ENCODE measurements at regions not wholly inside any gene's neighbourhood (a gene's known extent, or its start where the extent isn't known, plus 50 kb on each side); places are given as distances from the start of the nearest gene placed in this dataset.

GRCh38 chr17:33370401-33370800, 77.3 kb upstream of the ASIC2 start:
- Histone ChIP-seq H3K9ac (ENCODE audit: insufficient read depth, low read length) (no peak overlapping the region), H3K27ac (ENCODE audit: insufficient read depth, low read length) (no peak overlapping the region), H3K36me3 (ENCODE audit: control insufficient read depth, insufficient read depth, low read length) (no peaks in the 10 kb centered on the region), H3K27me3 (ENCODE audit: control insufficient read depth, insufficient read depth, low read length) (no peaks in the 10 kb centered on the region), H3K4me2 (ENCODE audit: extremely low read depth, insufficient read depth, low read length) (no peak overlapping the region), H3K4me1 (ENCODE audit: control insufficient read depth, extremely low read depth, insufficient read depth, low read length) (no peaks in the 10 kb centered on the region), H3K9me3 (ENCODE audit: control insufficient read depth, insufficient read depth, low read depth, low read length) (no peaks in the 10 kb centered on the region), H4K20me1 (ENCODE audit: control insufficient read depth, extremely low read depth, insufficient read depth, low read length) (no peaks in the 10 kb centered on the region), H2AFZ (ENCODE audit: low read length) (no peak overlapping the region), H3K79me2 (ENCODE audit: control insufficient read depth, insufficient read depth, low read length) (no peaks in the 10 kb centered on the region), H3K4me3 (replicated peaks in 1 of 4; ENCODE audit: control extremely low read depth in 1 of 4, insufficient read depth in 1 of 4, low read depth in 3 of 4, low read length in 4 of 4) (no peak overlapping the region)
- no peak for TF ChIP-seq EZH2 (IDR thresholded peaks at IDR 0.05; ENCODE audit: low read length, missing control alignments)
- no peak for TF ChIP-seq CTCF (conservative IDR thresholded peaks at IDR 0.05 in 1 of 2, IDR thresholded peaks at IDR 0.05 in 1 of 2; ENCODE audit: low read depth in 1 of 2, low read length in 2 of 2)
- no peak for DNase-seq (ENCODE audit: low read depth in 2 of 2)

- Histone ChIP-seq H2AFZ (ENCODE audit: low read length) (no peak overlapping the region), H3K9me3 (ENCODE audit: control insufficient read depth, insufficient read depth, low read depth, low read length) (no peaks in the 10 kb centered on the region), H3K79me2 (ENCODE audit: control insufficient read depth, insufficient read depth, low read length) (no peaks in the 10 kb centered on the region), H3K27ac (ENCODE audit: insufficient read depth, low read length) (no peak overlapping the region), H3K4me3 (replicated peaks in 1 of 4; ENCODE audit: control extremely low read depth in 1 of 4, insufficient read depth in 1 of 4, low read depth in 3 of 4, low read length in 4 of 4) (no peak overlapping the region), H3K27me3 (ENCODE audit: control insufficient read depth, insufficient read depth, low read length) (no peaks in the 10 kb centered on the region), H3K36me3 (ENCODE audit: control insufficient read depth, insufficient read depth, low read length) (no peaks in the 10 kb centered on the region), H4K20me1 (ENCODE audit: control insufficient read depth, extremely low read depth, insufficient read depth, low read length) (no peaks in the 10 kb centered on the region), H3K9ac (ENCODE audit: insufficient read depth, low read length) (no peak overlapping the region), H3K4me1 (ENCODE audit: control insufficient read depth, extremely low read depth, insufficient read depth, low read length) (no peaks in the 10 kb centered on the region), H3K4me2 (ENCODE audit: extremely low read depth, insufficient read depth, low read length) (no peak overlapping the region)
- no peak for DNase-seq (ENCODE audit: low read depth in 2 of 2)
- no peak for TF ChIP-seq CTCF (conservative IDR thresholded peaks at IDR 0.05 in 1 of 2, IDR thresholded peaks at IDR 0.05 in 1 of 2; ENCODE audit: low read depth in 1 of 2, low read length in 2 of 2)
- no peak for TF ChIP-seq EZH2 (IDR thresholded peaks at IDR 0.05; ENCODE audit: low read length, missing control alignments)
Observed at GRCh38 chr17:33371377-33371776, 78.3 kb upstream of the ASIC2 start.

- H3K27me3 ChIP-seq (ENCODE audit: control insufficient read depth, insufficient read depth, low read length): no peaks in the 10 kb centered on the region
- H3K4me2 ChIP-seq (ENCODE audit: extremely low read depth, insufficient read depth, low read length): no peak overlapping the region
- H3K4me3 ChIP-seq (replicated peaks in 1 of 4; ENCODE audit: control extremely low read depth in 1 of 4, insufficient read depth in 1 of 4, low read depth in 3 of 4, low read length in 4 of 4): no peak overlapping the region
- DNase-seq (ENCODE audit: low read depth in 2 of 2): no peak
- H3K27ac ChIP-seq (ENCODE audit: insufficient read depth, low read length): no peak overlapping the region
- H3K36me3 ChIP-seq (ENCODE audit: control insufficient read depth, insufficient read depth, low read length): no peaks in the 10 kb centered on the region
- H2AFZ ChIP-seq (ENCODE audit: low read length): no peak overlapping the region
- TF ChIP-seq CTCF (conservative IDR thresholded peaks at IDR 0.05 in 1 of 2, IDR thresholded peaks at IDR 0.05 in 1 of 2; ENCODE audit: low read depth in 1 of 2, low read length in 2 of 2): no peak
- TF ChIP-seq EZH2 (IDR thresholded peaks at IDR 0.05; ENCODE audit: low read length, missing control alignments): no peak
- no peak overlapping the region for H3K9ac ChIP-seq (ENCODE audit: insufficient read depth, low read length)
- H3K79me2 ChIP-seq (ENCODE audit: control insufficient read depth, insufficient read depth, low read length): no peaks in the 10 kb centered on the region
- no peaks in the 10 kb centered on the region for H3K4me1 ChIP-seq (ENCODE audit: control insufficient read depth, extremely low read depth, insufficient read depth, low read length)
- H4K20me1 ChIP-seq (ENCODE audit: control insufficient read depth, extremely low read depth, insufficient read depth, low read length): no peaks in the 10 kb centered on the region
- H3K9me3 ChIP-seq (ENCODE audit: control insufficient read depth, insufficient read depth, low read depth, low read length): no peaks in the 10 kb centered on the region
Observed at GRCh38 chr17:33373273-33373672, 80.2 kb upstream of the ASIC2 start.

All from fibroblast of lung (primary cell).